ENCODE measurements at regions not wholly inside any gene's neighbourhood (a gene's known extent, or its start where the extent isn't known, plus 50 kb on each side); places are given as distances from the start of the nearest gene placed in this dataset.

GRCh38 chr12:87376722-87377121 is 652.5 kb downstream of the C12orf50 start:
- Histone ChIP-seq H3K9ac (ENCODE audit: low read length) (no peak overlapping the region), H3K4me1 (ENCODE audit: control insufficient read depth, insufficient read depth, low read depth, low read length) (no peaks in the 10 kb centered on the region), H2AK5ac (ENCODE audit: low read length, severe bottlenecking) (no peak overlapping the region), H3K27me3 (ENCODE audit: control insufficient read depth in 1 of 2, insufficient read depth in 1 of 2, low read length in 2 of 2) (no peaks in the 10 kb centered on the region), H3K14ac (ENCODE audit: low read length in 2 of 2) (no peak overlapping the region), H3K18ac (ENCODE audit: low read depth in 1 of 2, low read length in 2 of 2) (no peak overlapping the region), H3K9me3 (ENCODE audit: control insufficient read depth, low read length) (peaks cover 7% of the 10 kb centered on the region), H3K79me1 (replicated peaks; ENCODE audit: low read length, poor library complexity, severe bottlenecking) (no peaks in the 10 kb centered on the region), H3K4me3 (ENCODE audit: insufficient read depth in 1 of 2, low read depth in 1 of 2, low read length in 2 of 2) (no peak overlapping the region), H2BK120ac (ENCODE audit: low read depth, low read length) (no peak overlapping the region), H4K91ac (ENCODE audit: low read length) (no peak overlapping the region), H3K27ac (ENCODE audit: low read length, poor library complexity, severe bottlenecking) (no peak overlapping the region), H2BK12ac (ENCODE audit: low read length in 2 of 2) (no peak overlapping the region), H2BK15ac (ENCODE audit: low read depth, poor library complexity, severe bottlenecking) (no peak overlapping the region), H2AFZ (ENCODE audit: low read depth, low read length) (no peak overlapping the region), H3K23ac (ENCODE audit: low read length in 2 of 2) (no peak overlapping the region), H3K4me2 (ENCODE audit: low read length, poor library complexity, severe bottlenecking) (no peak overlapping the region), H4K8ac (ENCODE audit: low read length) (no peak overlapping the region), H3K4ac (ENCODE audit: low read depth in 1 of 2, low read length in 2 of 2) (no peak overlapping the region), H2BK5ac (ENCODE audit: low read depth, low read length, poor library complexity, severe bottlenecking) (no peak overlapping the region), H3K36me3 (ENCODE audit: control insufficient read depth in 1 of 2, insufficient read depth in 2 of 2, low read depth in 1 of 2, low read length in 2 of 2) (no peaks in the 10 kb centered on the region)
- no peak for DNase-seq
- 100% methylated on average over 1 of the region's 2 CpGs for WGBS

GRCh38 chr12:87369161-87369560 is 660.0 kb downstream of the C12orf50 start:
- H3K18ac ChIP-seq (ENCODE audit: low read depth in 1 of 2, low read length in 2 of 2) = no peak overlapping the region
- no peak overlapping the region for H2AFZ ChIP-seq (ENCODE audit: low read depth, low read length)
- H3K4me1 ChIP-seq (ENCODE audit: control insufficient read depth, insufficient read depth, low read depth, low read length) = no peaks in the 10 kb centered on the region
- WGBS = 80% methylated on average over 1 of the region's 2 CpGs
- no peak overlapping the region for H3K14ac ChIP-seq (ENCODE audit: low read length in 2 of 2)
- H2BK12ac ChIP-seq (ENCODE audit: low read length in 2 of 2) = no peak overlapping the region
- no peak overlapping the region for H4K8ac ChIP-seq (ENCODE audit: low read length)
- H3K36me3 ChIP-seq (ENCODE audit: control insufficient read depth in 1 of 2, insufficient read depth in 2 of 2, low read depth in 1 of 2, low read length in 2 of 2) = no peaks in the 10 kb centered on the region
- H2AK5ac ChIP-seq (ENCODE audit: low read length, severe bottlenecking) = no peak overlapping the region
- no peak overlapping the region for H4K91ac ChIP-seq (ENCODE audit: low read length)
- no peak overlapping the region for H3K4me2 ChIP-seq (ENCODE audit: low read length, poor library complexity, severe bottlenecking)
- no peak overlapping the region for H3K4ac ChIP-seq (ENCODE audit: low read depth in 1 of 2, low read length in 2 of 2)
- H3K23ac ChIP-seq (ENCODE audit: low read length in 2 of 2) = no peak overlapping the region
- H2BK120ac ChIP-seq (ENCODE audit: low read depth, low read length) = no peak overlapping the region
- no peak overlapping the region for H2BK5ac ChIP-seq (ENCODE audit: low read depth, low read length, poor library complexity, severe bottlenecking)
- no peak for DNase-seq
- H3K79me1 ChIP-seq (replicated peaks; ENCODE audit: low read length, poor library complexity, severe bottlenecking) = no peaks in the 10 kb centered on the region
- no peaks in the 10 kb centered on the region for H3K9me3 ChIP-seq (ENCODE audit: control insufficient read depth, low read length)
- H3K4me3 ChIP-seq (ENCODE audit: insufficient read depth in 1 of 2, low read depth in 1 of 2, low read length in 2 of 2) = no peak overlapping the region
- H2BK15ac ChIP-seq (ENCODE audit: low read depth, poor library complexity, severe bottlenecking) = no peak overlapping the region
- no peaks in the 10 kb centered on the region for H3K27me3 ChIP-seq (ENCODE audit: control insufficient read depth in 1 of 2, insufficient read depth in 1 of 2, low read length in 2 of 2)
- H3K27ac ChIP-seq (ENCODE audit: low read length, poor library complexity, severe bottlenecking) = no peak overlapping the region
- no peak overlapping the region for H3K9ac ChIP-seq (ENCODE audit: low read length)

DNA sequence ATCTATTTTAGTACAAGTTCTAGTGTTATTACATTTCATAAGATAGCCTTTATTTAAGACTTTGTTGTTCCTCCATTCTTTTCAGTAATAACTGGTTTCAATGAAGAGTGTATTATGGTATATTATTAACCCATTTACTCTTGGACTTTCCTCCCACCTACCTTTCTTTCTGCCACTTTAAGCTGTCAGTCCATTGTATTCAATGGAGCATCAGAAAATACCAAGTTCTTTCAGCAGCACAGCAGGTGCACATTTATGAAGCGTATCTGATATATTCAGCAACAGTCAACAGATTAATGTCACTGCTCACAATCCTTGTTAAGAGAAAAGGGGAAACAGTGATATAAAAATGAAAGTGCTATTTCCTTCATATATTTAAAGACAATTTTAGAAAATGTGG is 660.9 kb downstream of the C12orf50 start:
- no peak overlapping the region for H3K9ac ChIP-seq (ENCODE audit: low read length)
- H2BK12ac ChIP-seq (ENCODE audit: low read length in 2 of 2) = no peak overlapping the region
- no peak overlapping the region for H2AFZ ChIP-seq (ENCODE audit: low read depth, low read length)
- H3K4me1 ChIP-seq (ENCODE audit: control insufficient read depth, insufficient read depth, low read depth, low read length) = no peaks in the 10 kb centered on the region
- H3K27ac ChIP-seq (ENCODE audit: low read length, poor library complexity, severe bottlenecking) = no peak overlapping the region
- no peaks in the 10 kb centered on the region for H3K9me3 ChIP-seq (ENCODE audit: control insufficient read depth, low read length)
- H3K27me3 ChIP-seq (ENCODE audit: control insufficient read depth in 1 of 2, insufficient read depth in 1 of 2, low read length in 2 of 2) = no peaks in the 10 kb centered on the region
- H3K4me3 ChIP-seq (ENCODE audit: insufficient read depth in 1 of 2, low read depth in 1 of 2, low read length in 2 of 2) = no peak overlapping the region
- H2BK15ac ChIP-seq (ENCODE audit: low read depth, poor library complexity, severe bottlenecking) = no peak overlapping the region
- no peak overlapping the region for H4K8ac ChIP-seq (ENCODE audit: low read length)
- H3K79me1 ChIP-seq (replicated peaks; ENCODE audit: low read length, poor library complexity, severe bottlenecking) = no peaks in the 10 kb centered on the region
- no peak for DNase-seq
- H2BK5ac ChIP-seq (ENCODE audit: low read depth, low read length, poor library complexity, severe bottlenecking) = no peak overlapping the region
- no CpG with 5 or more reads among the region's 1 CpG for WGBS
- no peak overlapping the region for H2AK5ac ChIP-seq (ENCODE audit: low read length, severe bottlenecking)
- no peak overlapping the region for H3K4me2 ChIP-seq (ENCODE audit: low read length, poor library complexity, severe bottlenecking)
- no peak overlapping the region for H3K4ac ChIP-seq (ENCODE audit: low read depth in 1 of 2, low read length in 2 of 2)
- H2BK120ac ChIP-seq (ENCODE audit: low read depth, low read length) = no peak overlapping the region
- no peak overlapping the region for H3K18ac ChIP-seq (ENCODE audit: low read depth in 1 of 2, low read length in 2 of 2)
- no peaks in the 10 kb centered on the region for H3K36me3 ChIP-seq (ENCODE audit: control insufficient read depth in 1 of 2, insufficient read depth in 2 of 2, low read depth in 1 of 2, low read length in 2 of 2)
- no peak overlapping the region for H3K23ac ChIP-seq (ENCODE audit: low read length in 2 of 2)
- no peak overlapping the region for H4K91ac ChIP-seq (ENCODE audit: low read length)
- no peak overlapping the region for H3K14ac ChIP-seq (ENCODE audit: low read length in 2 of 2)

DNA sequence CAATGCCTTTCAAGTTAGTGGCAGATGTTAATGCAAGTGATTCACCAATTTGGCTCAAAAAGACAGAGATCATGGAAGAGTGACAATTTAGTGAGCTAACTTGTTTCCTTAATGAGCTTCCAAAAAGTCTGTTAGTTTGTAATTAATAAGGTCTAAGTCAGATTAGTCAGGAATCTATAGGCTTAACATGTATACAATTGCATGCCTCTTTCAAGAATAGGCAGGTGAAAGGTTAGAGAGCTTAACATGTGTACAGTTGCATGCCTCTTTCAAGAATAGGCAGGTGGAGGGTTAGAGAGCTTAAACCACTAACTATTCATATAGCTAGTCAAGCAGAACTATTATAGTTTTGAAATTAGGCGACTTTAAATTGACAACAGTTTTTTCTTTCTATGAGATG is 663.8 kb downstream of the C12orf50 start:
- Histone ChIP-seq H2BK15ac (ENCODE audit: low read depth, poor library complexity, severe bottlenecking) (no peak overlapping the region), H2BK5ac (ENCODE audit: low read depth, low read length, poor library complexity, severe bottlenecking) (no peak overlapping the region), H3K4me2 (ENCODE audit: low read length, poor library complexity, severe bottlenecking) (no peak overlapping the region), H3K4ac (ENCODE audit: low read depth in 1 of 2, low read length in 2 of 2) (no peak overlapping the region), H2AFZ (ENCODE audit: low read depth, low read length) (no peak overlapping the region), H3K4me1 (ENCODE audit: control insufficient read depth, insufficient read depth, low read depth, low read length) (no peaks in the 10 kb centered on the region), H3K4me3 (ENCODE audit: insufficient read depth in 1 of 2, low read depth in 1 of 2, low read length in 2 of 2) (no peak overlapping the region), H3K36me3 (ENCODE audit: control insufficient read depth in 1 of 2, insufficient read depth in 2 of 2, low read depth in 1 of 2, low read length in 2 of 2) (no peaks in the 10 kb centered on the region), H3K18ac (ENCODE audit: low read depth in 1 of 2, low read length in 2 of 2) (no peak overlapping the region), H2AK5ac (ENCODE audit: low read length, severe bottlenecking) (no peak overlapping the region), H2BK120ac (ENCODE audit: low read depth, low read length) (no peak overlapping the region), H3K27ac (ENCODE audit: low read length, poor library complexity, severe bottlenecking) (no peak overlapping the region), H3K14ac (ENCODE audit: low read length in 2 of 2) (no peak overlapping the region), H4K91ac (ENCODE audit: low read length) (no peak overlapping the region), H3K27me3 (ENCODE audit: control insufficient read depth in 1 of 2, insufficient read depth in 1 of 2, low read length in 2 of 2) (no peaks in the 10 kb centered on the region), H2BK12ac (ENCODE audit: low read length in 2 of 2) (no peak overlapping the region), H3K23ac (ENCODE audit: low read length in 2 of 2) (no peak overlapping the region), H3K79me1 (replicated peaks; ENCODE audit: low read length, poor library complexity, severe bottlenecking) (no peaks in the 10 kb centered on the region), H4K8ac (ENCODE audit: low read length) (no peak overlapping the region), H3K9me3 (ENCODE audit: control insufficient read depth, low read length) (peaks cover 5% of the 10 kb centered on the region), H3K9ac (ENCODE audit: low read length) (no peak overlapping the region)
- no CpG with 5 or more reads among the region's 1 CpG for WGBS
- DNase-seq = no peak

Data from mesenchymal stem cell (in vitro differentiated cells and primary cell).